Endothelial cell of umbilical vein (primary cell): ENCODE measurements at regions not wholly inside any gene's neighbourhood (a gene's known extent, or its start where the extent isn't known, plus 50 kb on each side); places are given as distances from the start of the nearest gene placed in this dataset.
A peak's percentile ranks its signal among the peaks of the same experiment; 100 is the strongest.

ENCODE experiments used
- BruUV-seq: library from RNA; stranded (reverse); fragments of 400-500 nt; replicated peaks from 2 replicates; lab custom pipeline; 2021; lab: Mats Ljungman, UMichigan
- CTCF ChIA-PET: fragments of 300-600, 350-600 bp; sonication (Branson Sonifier 250); formaldehyde crosslinking; loops from one replicate; lab custom pipeline; 2021; ENCODE audit warnings: antibody characterized with exemption, inconsistent platforms; lab: Charles Lee
- POLR2A ChIA-PET: fragments of 300-600, 350-600 bp; sonication (Branson Sonifier 250); formaldehyde crosslinking; loops from one replicate; lab custom pipeline; 2021; ENCODE audit warnings: antibody characterized with exemption, inconsistent platforms; lab: Charles Lee
- DNase-seq: peaks from one replicate; pipeline ENCODE4 v3.0.0-alpha.2; 2011; ENCODE audit warnings: low read depth, low spot score
- FAIRE-seq: peaks from 2 replicates; lab custom pipeline; 2011; peaks lifted over from hg19 to GRCh38; lab: Jason Lieb, UNC
- H2AFZ ChIP-seq: 2 replicates; pipeline ENCODE4 v1.6.0; 2012; ENCODE audit warnings: low read depth, low read length, control low read depth, inconsistent platforms
- H3K27ac ChIP-seq: 2 replicates; pipeline ENCODE4 v1.5.1; 2011; ENCODE audit warnings: low read depth, mild to moderate bottlenecking, control low read depth, low read length, moderate library complexity; ENCODE audit not compliant: insufficient read depth
- H3K27me3 ChIP-seq, 2 experiments: 2 replicates each; pipeline versions ENCODE4 v1.6.0 to v1.6.1; 2011; ENCODE audit warnings: low read length in 2 of 2, mixed read lengths in 1 of 2; ENCODE audit not compliant: control insufficient read depth in 2 of 2, insufficient read depth in 2 of 2
- H3K36me3 ChIP-seq, 2 experiments: 2 replicates in 1 of 2; 3 replicates in 1 of 2; pipeline ENCODE4 v1.5.1; 2011; ENCODE audit warnings: low read length in 2 of 2, mild to moderate bottlenecking in 1 of 2, moderate library complexity in 1 of 2; ENCODE audit not compliant: control insufficient read depth in 2 of 2, insufficient read depth in 2 of 2; ENCODE audit errors: extremely low read depth in 1 of 2
- H3K4me1 ChIP-seq: 3 replicates; pipeline ENCODE4 v1.5.1; 2011; ENCODE audit warnings: mild to moderate bottlenecking, low read length; ENCODE audit not compliant: control insufficient read depth, insufficient read depth; ENCODE audit errors: extremely low read depth
- H3K4me2 ChIP-seq: 2 replicates; pipeline ENCODE4 v1.6.1; 2011; ENCODE audit warnings: low read length, control low read depth, mixed read lengths; ENCODE audit not compliant: insufficient read depth
- H3K4me3 ChIP-seq, 3 experiments: fragments of 200-600 bp in 1 of 3; sonication (generic), shearing (Covaris generic) in 1 of 3; replicated peaks in 1 of 3; 2 replicates each; pipeline ENCODE4 v1.5.1; 2011 to 2016; ENCODE audit warnings: control low read depth in 3 of 3, low read length in 3 of 3, mild to moderate bottlenecking in 2 of 3, inconsistent platforms in 1 of 3, low read depth in 1 of 3, moderate library complexity in 1 of 3; ENCODE audit not compliant: insufficient read depth in 1 of 3
- H3K79me2 ChIP-seq: 2 replicates; pipeline ENCODE4 v1.6.0; 2012; ENCODE audit warnings: low read length, inconsistent platforms; ENCODE audit not compliant: control insufficient read depth, insufficient read depth
- H3K9ac ChIP-seq: replicated peaks from 2 replicates; pipeline ENCODE3; 2011; ENCODE audit warnings: low read length, control low read depth; ENCODE audit not compliant: insufficient read depth; ENCODE audit errors: extremely low read depth
- H3K9me1 ChIP-seq: replicated peaks from 3 replicates; pipeline ENCODE4 v1.6.0; 2011; ENCODE audit warnings: mild to moderate bottlenecking, low read length; ENCODE audit not compliant: control insufficient read depth, insufficient read depth; ENCODE audit errors: extremely low read depth
- H3K9me3 ChIP-seq: replicated peaks from 2 replicates; pipeline ENCODE4 v1.5.1; 2012; ENCODE audit warnings: low read length, inconsistent platforms; ENCODE audit not compliant: control insufficient read depth, insufficient read depth
- H4K20me1 ChIP-seq: replicated peaks from 2 replicates; pipeline ENCODE3; 2011; ENCODE audit warnings: mild to moderate bottlenecking, low read length; ENCODE audit not compliant: control insufficient read depth, insufficient read depth; ENCODE audit errors: extremely low read depth
- EZH2 ChIP-seq: IDR thresholded peaks from 2 replicates; pipeline ENCODE4 v1.6.1; 2012; ENCODE audit warnings: borderline replicate concordance, low read depth, mild to moderate bottlenecking, moderate library complexity, low read length, inconsistent platforms; ENCODE audit not compliant: severe bottlenecking
- FOS ChIP-seq: IDR thresholded peaks from 2 replicates; pipeline ENCODE4 v1.6.1; 2011; ENCODE audit warnings: mild to moderate bottlenecking, low read length, moderate library complexity, borderline replicate concordance; ENCODE audit not compliant: insufficient read depth
- GATA2 ChIP-seq: IDR thresholded peaks from 2 replicates; pipeline ENCODE4 v1.7.0; 2011; ENCODE audit warnings: low read depth, mild to moderate bottlenecking, moderate library complexity, mixed read lengths, low read length; ENCODE audit not compliant: insufficient read length, insufficient read depth
- JUN ChIP-seq: IDR thresholded peaks from 2 replicates; pipeline ENCODE4 v1.6.1; 2011; ENCODE audit warnings: borderline replicate concordance, low read depth; ENCODE audit not compliant: insufficient read length, insufficient read depth
- MYC ChIP-seq: IDR thresholded peaks from one replicate; pipeline ENCODE4 v1.6.1; 2011; ENCODE audit warnings: mild to moderate bottlenecking, low read depth, low read length
- POLR2A ChIP-seq: IDR thresholded peaks from 2 replicates; pipeline ENCODE4 v1.6.1; 2012; ENCODE audit warnings: low read depth, mild to moderate bottlenecking, control low read depth, low read length
- POLR2AphosphoS5 ChIP-seq: IDR thresholded peaks from 2 replicates; pipeline ENCODE4 v1.6.1; 2012; ENCODE audit warnings: low read depth, mild to moderate bottlenecking, control low read depth, low read length, moderate library complexity; ENCODE audit not compliant: insufficient read depth
- dilution Hi-C: fragments of 300-500 bp; cut with MboI; formaldehyde crosslinking; loops from one replicate; pipeline ENCODE4 v1.15.0; 2019; ENCODE audit warnings: low sequenced_read_pairs; ENCODE audit not compliant: extremely low pct_ligation_motif_present
- intact Hi-C: fragments of 100-400 bp; cut with micrococcal nuclease; formaldehyde crosslinking; loops from one replicate; pipeline ENCODE4 v1.10.0; 2022
- TF ChIP-seq, protein P1 (sequence below): IDR thresholded peaks from 2 replicates; pipeline ENCODE4 v1.6.1; 2011; ENCODE audit not compliant: insufficient read depth, insufficient read length
- TF ChIP-seq, protein P2 (sequence below), 2 donors: IDR thresholded peaks; 1 replicate in 1 of 2; 2 replicates in 1 of 2; pipeline ENCODE4 v1.5.1; 2011; ENCODE audit warnings: low read length in 2 of 2, mild to moderate bottlenecking in 2 of 2, moderate library complexity in 2 of 2, control low read depth in 1 of 2, inconsistent platforms in 1 of 2, low read depth in 1 of 2; ENCODE audit not compliant: insufficient read depth in 1 of 2; ENCODE audit errors: extremely low read depth in 1 of 2

DNA sequence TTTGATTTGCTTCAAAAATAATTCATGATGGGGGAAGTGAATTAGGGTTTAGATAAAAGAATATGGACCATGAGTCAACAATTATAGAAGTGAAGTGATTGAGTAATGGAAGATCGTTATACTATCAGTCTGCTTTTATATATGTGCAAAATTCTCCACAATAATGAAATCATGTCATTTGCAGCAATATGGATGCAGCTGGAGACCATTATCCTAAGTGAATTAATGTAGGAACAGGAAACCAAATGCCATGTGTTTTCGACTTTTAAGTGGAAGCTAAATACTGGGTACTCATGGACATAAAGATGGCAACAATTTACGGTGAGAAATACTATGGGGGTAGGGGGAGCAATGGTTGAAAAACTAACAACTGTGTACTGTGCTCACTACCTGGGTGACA is 144.7 kb upstream of the SRD5A2 start:
- intact Hi-C loops (no loop called here), dilution Hi-C loops (no loop called here)
- Histone ChIP-seq H3K4me3 (no peak overlapping the region), H3K27me3 (no peaks in the 10 kb centered on the region), H3K9me1 (no peaks in the 10 kb centered on the region), H3K79me2 (no peaks in the 10 kb centered on the region), H3K9ac (no peak overlapping the region), H3K9me3 (no peaks in the 10 kb centered on the region), H3K36me3 (no peaks in the 10 kb centered on the region), H4K20me1 (no peaks in the 10 kb centered on the region), H3K27ac (no peak overlapping the region), H2AFZ (no peak overlapping the region), H3K4me2 (no peak overlapping the region), H3K4me1 (no peaks in the 10 kb centered on the region)
- no TSS peak for BruUV-seq
- ChIA-PET CTCF (no interaction called here), POLR2A (no interaction called here)
- no peak for TF ChIP-seq FOS
- TF ChIP-seq EZH2 = no peak
- TF ChIP-seq JUN = no peak
- no peak for TF ChIP-seq MYC
- no peak for TF ChIP-seq POLR2A
- no peak for TF ChIP-seq POLR2AphosphoS5
- TF ChIP-seq, protein P1, sequence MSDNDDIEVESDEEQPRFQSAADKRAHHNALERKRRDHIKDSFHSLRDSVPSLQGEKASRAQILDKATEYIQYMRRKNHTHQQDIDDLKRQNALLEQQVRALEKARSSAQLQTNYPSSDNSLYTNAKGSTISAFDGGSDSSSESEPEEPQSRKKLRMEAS = no peak
- TF ChIP-seq, protein P2, sequence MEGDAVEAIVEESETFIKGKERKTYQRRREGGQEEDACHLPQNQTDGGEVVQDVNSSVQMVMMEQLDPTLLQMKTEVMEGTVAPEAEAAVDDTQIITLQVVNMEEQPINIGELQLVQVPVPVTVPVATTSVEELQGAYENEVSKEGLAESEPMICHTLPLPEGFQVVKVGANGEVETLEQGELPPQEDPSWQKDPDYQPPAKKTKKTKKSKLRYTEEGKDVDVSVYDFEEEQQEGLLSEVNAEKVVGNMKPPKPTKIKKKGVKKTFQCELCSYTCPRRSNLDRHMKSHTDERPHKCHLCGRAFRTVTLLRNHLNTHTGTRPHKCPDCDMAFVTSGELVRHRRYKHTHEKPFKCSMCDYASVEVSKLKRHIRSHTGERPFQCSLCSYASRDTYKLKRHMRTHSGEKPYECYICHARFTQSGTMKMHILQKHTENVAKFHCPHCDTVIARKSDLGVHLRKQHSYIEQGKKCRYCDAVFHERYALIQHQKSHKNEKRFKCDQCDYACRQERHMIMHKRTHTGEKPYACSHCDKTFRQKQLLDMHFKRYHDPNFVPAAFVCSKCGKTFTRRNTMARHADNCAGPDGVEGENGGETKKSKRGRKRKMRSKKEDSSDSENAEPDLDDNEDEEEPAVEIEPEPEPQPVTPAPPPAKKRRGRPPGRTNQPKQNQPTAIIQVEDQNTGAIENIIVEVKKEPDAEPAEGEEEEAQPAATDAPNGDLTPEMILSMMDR (IDR thresholded peaks at IDR 0.05; ENCODE audit: extremely low read depth in 1 of 2, insufficient read depth in 1 of 2, low read depth in 1 of 2, low read length in 2 of 2) = no peak
- TF ChIP-seq GATA2 = no peak
- FAIRE-seq (peak; percentile 55), DNase-seq (no peak)
